GM23338 (cell line): ENCODE measurements at regions not wholly inside any gene's neighbourhood (a gene's known extent, or its start where the extent isn't known, plus 50 kb on each side); places are given as distances from the start of the nearest gene placed in this dataset.
A peak's percentile ranks its signal among the peaks of the same experiment; 100 is the strongest.

Experiments used
- ATAC-seq: fragments of 200-7000 bp; cut with Tn5 transposase; 3 replicates; pipeline ENCODE4 v1.9.1; 2020
- DNase-seq: peaks from one replicate; pipeline ENCODE4 v3.0.0-alpha.2; 2015; ENCODE audit warnings: low spot score
- H2AFZ ChIP-seq: fragments of 200-600 bp; sonication (generic); 2 replicates; pipeline ENCODE4 v1.8.0; 2016; ENCODE audit warnings: antibody characterized with exemption, mild to moderate bottlenecking, moderate library complexity
- H3F3A ChIP-seq: fragments of 200-600 bp; sonication (generic); replicated peaks from 2 replicates; pipeline ENCODE4 v1.8.0; 2017; ENCODE audit warnings: antibody characterized with exemption, mixed run types, low read depth
- H3K27ac ChIP-seq: fragments of 200-600 bp; sonication (generic); 2 replicates; pipeline ENCODE4 v1.6.1; 2016; ENCODE audit warnings: low read depth
- H3K27me3 ChIP-seq: fragments of 200-600 bp; sonication (generic); 2 replicates; pipeline ENCODE4 v1.8.0; 2016; ENCODE audit warnings: mild to moderate bottlenecking, mixed run types, moderate library complexity; ENCODE audit not compliant: insufficient read depth
- H3K36me3 ChIP-seq: fragments of 200-600 bp; sonication (generic); 2 replicates; pipeline ENCODE4 v1.8.0; 2016; ENCODE audit warnings: mild to moderate bottlenecking; ENCODE audit not compliant: insufficient read depth
- H3K4me1 ChIP-seq: fragments of 200-600 bp; sonication (generic); 2 replicates; pipeline ENCODE4 v1.8.0; 2016; ENCODE audit warnings: mild to moderate bottlenecking, moderate library complexity; ENCODE audit not compliant: insufficient read depth
- H3K4me2 ChIP-seq: fragments of 200-600 bp; sonication (generic); 2 replicates; pipeline ENCODE4 v1.7.1; 2017; ENCODE audit warnings: mixed run types
- H3K4me3 ChIP-seq: fragments of 200-600 bp; sonication (generic); 2 replicates; pipeline ENCODE4 v1.6.1; 2016; ENCODE audit warnings: mixed run types
- H3K79me2 ChIP-seq: fragments of 200-600 bp; sonication (generic); replicated peaks from 2 replicates; pipeline ENCODE4 v1.8.0; 2017; ENCODE audit warnings: mild to moderate bottlenecking; ENCODE audit not compliant: insufficient read depth
- H3K9me2 ChIP-seq: fragments of 200-600 bp; sonication (generic); 2 replicates; pipeline ENCODE4 v1.8.0; 2017; ENCODE audit not compliant: insufficient read depth
- H4K20me1 ChIP-seq: fragments of 200-600 bp; sonication (generic); replicated peaks from 2 replicates; pipeline ENCODE4 v1.8.0; 2017; ENCODE audit warnings: mild to moderate bottlenecking; ENCODE audit not compliant: insufficient read depth
- H3K27ac Mint-ChIP-seq: 2 replicates; pipeline ENCODE4 v1.8.0; 2020; ENCODE audit warnings: inconsistent platforms, mild to moderate bottlenecking, moderate library complexity, mixed read lengths
- H3K27me3 Mint-ChIP-seq: 3 replicates; pipeline ENCODE4 v1.8.0; 2022; ENCODE audit warnings: low read depth, mild to moderate bottlenecking, moderate library complexity, mixed read lengths, inconsistent platforms; ENCODE audit not compliant: insufficient read depth, poor library complexity
- H3K36me3 Mint-ChIP-seq: 3 replicates; pipeline ENCODE4 v1.8.0; 2021; ENCODE audit warnings: low read depth, mild to moderate bottlenecking, inconsistent platforms, moderate library complexity, mixed read lengths
- H3K4me1 Mint-ChIP-seq: 3 replicates; pipeline ENCODE4 v1.8.0; 2020; ENCODE audit warnings: mild to moderate bottlenecking, inconsistent platforms, mixed read lengths
- H3K4me3 Mint-ChIP-seq: 3 replicates; pipeline ENCODE4 v1.8.0; 2021; ENCODE audit warnings: moderate library complexity, mild to moderate bottlenecking, inconsistent platforms, mixed read lengths
- H3K9me3 Mint-ChIP-seq: 3 replicates; pipeline ENCODE4 v1.8.0; 2020; ENCODE audit warnings: moderate library complexity, mild to moderate bottlenecking, inconsistent platforms, mixed read lengths
- CREB1 ChIP-seq: fragments of 250-450 bp; sonication (Bioruptor Pico); IDR thresholded peaks from 2 replicates; pipeline ENCODE4 v1.5.0; 2020; ENCODE audit warnings: low read depth, mild to moderate bottlenecking, moderate library complexity
- CTCF ChIP-seq, 2 experiments: fragments of 200-600 bp in 1 of 2; sonication (generic) in 1 of 2; conservative IDR thresholded peaks; 2 replicates each; pipeline versions ENCODE4 v1.5.1 to v1.6.1; 2016 to 2017; ENCODE audit warnings: antibody characterized with exemption in 2 of 2, low read depth in 2 of 2, mild to moderate bottlenecking in 2 of 2, moderate library complexity in 1 of 2
- ETS1 ChIP-seq: IDR thresholded peaks from 2 replicates; pipeline ENCODE4 v1.6.1; 2016; ENCODE audit warnings: antibody characterized with exemption
- EZH2 ChIP-seq: fragments of 200-600 bp; sonication (generic); IDR thresholded peaks from one replicate; pipeline ENCODE4 v1.8.0; 2017; ENCODE audit warnings: antibody characterized with exemption, mild to moderate bottlenecking, low read depth; ENCODE audit not compliant: unreplicated experiment
- EZH2phosphoT487 ChIP-seq: fragments of 200-600 bp; sonication (generic); IDR thresholded peaks from one replicate; pipeline ENCODE4 v1.8.1; 2018; ENCODE audit warnings: antibody characterized with exemption; ENCODE audit not compliant: unreplicated experiment
- JUNB ChIP-seq: IDR thresholded peaks from one replicate; pipeline ENCODE4 v1.6.1; 2016; ENCODE audit warnings: antibody characterized with exemption; ENCODE audit not compliant: unreplicated experiment
- NANOG ChIP-seq: IDR thresholded peaks from 2 replicates; pipeline ENCODE4 v1.6.1; 2016; ENCODE audit warnings: antibody characterized with exemption, borderline replicate concordance
- POLR2AphosphoS5 ChIP-seq: IDR thresholded peaks from 2 replicates; pipeline ENCODE4 v1.6.1; 2016; ENCODE audit warnings: antibody characterized with exemption, low read depth
- REST ChIP-seq: IDR thresholded peaks from one replicate; pipeline ENCODE4 v1.6.1; 2018; ENCODE audit warnings: antibody characterized with exemption; ENCODE audit not compliant: unreplicated experiment
- STAT1 ChIP-seq: IDR thresholded peaks from one replicate; pipeline ENCODE4 v1.6.1; 2016; ENCODE audit warnings: antibody characterized with exemption; ENCODE audit not compliant: unreplicated experiment
- ZNF114 ChIP-seq: fragments of 250-450 bp; sonication (Bioruptor Pico); IDR thresholded peaks from 2 replicates; pipeline ENCODE4 v1.5.0; 2020; ENCODE audit warnings: mild to moderate bottlenecking, moderate library complexity
- ZNF331 ChIP-seq: fragments of 250-450 bp; sonication (Bioruptor Pico); IDR thresholded peaks from 2 replicates; pipeline ENCODE4 v1.5.0; 2020; ENCODE audit warnings: low read depth, mild to moderate bottlenecking, moderate library complexity
- ZNF462 ChIP-seq: fragments of 250-450 bp; sonication (Bioruptor Pico); IDR thresholded peaks from 2 replicates; pipeline ENCODE4 v1.5.0; 2020; ENCODE audit warnings: mild to moderate bottlenecking, moderate library complexity

GRCh38 chr11:91851908-91852307, 372.7 kb upstream of the FAT3 start:
- H3K27me3 Mint-ChIP-seq, result no peaks in the 10 kb centered on the region
- no peak overlapping the region for H3K4me3 Mint-ChIP-seq
- H2AFZ ChIP-seq, result 0 out of 2 replicates have a peak overlapping the region, but pooled peaks have one; percentile 49
- no peaks in the 10 kb centered on the region for H3K79me2 ChIP-seq
- H3K27me3 ChIP-seq, result no peaks in the 10 kb centered on the region
- H3K36me3 Mint-ChIP-seq, result no peaks in the 10 kb centered on the region
- no peak overlapping the region for H3K27ac ChIP-seq
- H3K27ac Mint-ChIP-seq, result peak overlapping the region; percentile 64; the same call in 1 of the 2 replicates
- no peaks in the 10 kb centered on the region for H3K9me3 Mint-ChIP-seq
- ATAC-seq (no peak; the same call in 2 of the 3 replicates), DNase-seq (no peak)
- 0 out of 2 replicates have a peak, but pooled peaks cover 5% of the 10 kb centered on the region for H3K9me2 ChIP-seq
- H3K4me3 ChIP-seq, result no peak overlapping the region
- TF ChIP-seq NANOG (no peak), JUNB (no peak), ZNF462 (CRISPR knock-in tag) (no peak), CREB1 (CRISPR knock-in tag) (no peak), POLR2AphosphoS5 (no peak), ETS1 (no peak), EZH2phosphoT487 (no peak), ZNF331 (CRISPR knock-in tag) (no peak), EZH2 (no peak), STAT1 (no peak), CTCF (conservative IDR thresholded peaks at IDR 0.05; ENCODE audit: low read depth in 2 of 2) (no peak), REST (no peak), ZNF114 (CRISPR knock-in tag) (no peak)
- no peak overlapping the region for H3K4me2 ChIP-seq
- H3K4me1 ChIP-seq, result no peaks in the 10 kb centered on the region
- H4K20me1 ChIP-seq, result no peaks in the 10 kb centered on the region
- no peaks in the 10 kb centered on the region for H3F3A ChIP-seq
- H3K36me3 ChIP-seq, result no peaks in the 10 kb centered on the region
- H3K4me1 Mint-ChIP-seq, result peaks cover 13% of the 10 kb centered on the region; the same call in 2 of the 3 replicates
